Liver (tissue), 3 donors: ENCODE measurements at regions not wholly inside any gene's neighbourhood (a gene's known extent, or its start where the extent isn't known, plus 50 kb on each side); places are given as distances from the start of the nearest gene placed in this dataset.
"Not testable (repeated sequence)": the region's sequence is repeated elsewhere in the genome, so short reads cannot be mapped to it uniquely, and the experiment has no call there.

Experiments
- CTCF ChIP-seq: fragments of 150-350 bp; IDR thresholded peaks from 2 replicates; pipeline ENCODE4 v1.5.1; 2017; ENCODE audit warnings: improper control_type of control experiment, low read depth, low read length; ENCODE audit not compliant: missing input control
- FOXA1 ChIP-seq: IDR thresholded peaks from 2 replicates; pipeline ENCODE4 v1.6.1; 2016; ENCODE audit warnings: antibody characterized with exemption
- JUND ChIP-seq, 2 donors: IDR thresholded peaks; 2 replicates each; pipeline ENCODE4 v1.6.1; 2016; ENCODE audit warnings: antibody characterized with exemption in 2 of 2
- NR2F2 ChIP-seq: IDR thresholded peaks from 2 replicates; pipeline ENCODE4 v1.6.1; 2016; ENCODE audit warnings: antibody characterized with exemption
- RAD21 ChIP-seq, 2 donors: IDR thresholded peaks; 2 replicates each; pipeline ENCODE4 v1.6.1; 2016; ENCODE audit warnings: antibody characterized with exemption in 2 of 2, mild to moderate bottlenecking in 2 of 2
- REST ChIP-seq: IDR thresholded peaks from 2 replicates; pipeline ENCODE4 v1.6.1; 2016; ENCODE audit warnings: antibody characterized with exemption, mild to moderate bottlenecking
- RXRA ChIP-seq, 2 donors: IDR thresholded peaks; 2 replicates each; pipeline ENCODE4 v1.6.1; 2017 to 2018; ENCODE audit warnings: antibody characterized with exemption in 2 of 2, mild to moderate bottlenecking in 1 of 2
- SP1 ChIP-seq: IDR thresholded peaks from 2 replicates; pipeline ENCODE4 v1.6.1; 2018; ENCODE audit warnings: antibody characterized with exemption, mild to moderate bottlenecking
- TAF1 ChIP-seq: conservative IDR thresholded peaks from 2 replicates; pipeline ENCODE4 v1.6.1; 2016; ENCODE audit warnings: antibody characterized with exemption, mild to moderate bottlenecking
- YY1 ChIP-seq: IDR thresholded peaks from 2 replicates; pipeline ENCODE4 v1.6.1; 2016; ENCODE audit warnings: antibody characterized with exemption, mild to moderate bottlenecking
- ZBTB33 ChIP-seq: IDR thresholded peaks from 2 replicates; pipeline ENCODE4 v1.6.1; 2016; ENCODE audit warnings: antibody characterized with exemption
- donor health status: healthy.
- donor health status: healthy.

GRCh38 chr16:88227722-88228482 is 154.9 kb upstream of the ZNF469 start:
- not testable (repeated sequence) for TF ChIP-seq CTCF; YY1; TAF1; RAD21 (IDR thresholded peaks at IDR 0.05); SP1; RXRA (IDR thresholded peaks at IDR 0.05); ZBTB33; NR2F2; REST; FOXA1; JUND (IDR thresholded peaks at IDR 0.05)
